SU-DHL-6 (cell line): ENCODE measurements at regions not wholly inside any gene's neighbourhood (a gene's known extent, or its start where the extent isn't known, plus 50 kb on each side); places are given as distances from the start of the nearest gene placed in this dataset.
"Not testable (repeated sequence)": the region's sequence is repeated elsewhere in the genome, so short reads cannot be mapped to it uniquely, and the experiment has no call there.

Experiments used
- H2AFZ ChIP-seq: fragments of 200-600 bp; sonication (generic); 2 replicates; pipeline ENCODE4 v1.6.1; 2014; ENCODE audit warnings: low read depth, mild to moderate bottlenecking, moderate library complexity, mixed read lengths, antibody characterized with exemption, low read length; ENCODE audit not compliant: severe bottlenecking
- H3F3A ChIP-seq: fragments of 200-600 bp; shearing (Covaris generic); 2 replicates; pipeline ENCODE4 v1.6.0; 2016; ENCODE audit warnings: antibody characterized with exemption, mild to moderate bottlenecking; ENCODE audit not compliant: insufficient read depth
- H3K27ac ChIP-seq: fragments of 200-600 bp; sonication (generic); 2 replicates; pipeline ENCODE4 v1.5.1; 2016; ENCODE audit warnings: low read depth, mild to moderate bottlenecking, low read length, moderate library complexity, mixed read lengths
- H3K27me3 ChIP-seq: fragments of 200-600 bp; sonication (generic), shearing (Covaris generic); 2 replicates; pipeline ENCODE4 v1.6.0; 2014; ENCODE audit warnings: mild to moderate bottlenecking, low read length
- H3K36me3 ChIP-seq: fragments of 200-600 bp; sonication (generic); 2 replicates; pipeline ENCODE4 v1.6.1; 2014; ENCODE audit warnings: mild to moderate bottlenecking, low read length, mixed read lengths
- H3K4me2 ChIP-seq: fragments of 300-600, 200-600 bp; shearing (Covaris generic), sonication (generic); 2 replicates; pipeline ENCODE4 v1.6.0; 2014; ENCODE audit warnings: low read length, low read depth, mild to moderate bottlenecking; ENCODE audit not compliant: poor library complexity, severe bottlenecking
- H3K4me3 ChIP-seq: fragments of 200-600 bp; sonication (generic); 2 replicates; pipeline ENCODE4 v1.5.1; 2014; ENCODE audit warnings: antibody characterized with exemption, low read length, mild to moderate bottlenecking, mixed read lengths; ENCODE audit not compliant: insufficient read depth, poor library complexity, severe bottlenecking
- H3K79me2 ChIP-seq: fragments of 200-600 bp; sonication (generic); 2 replicates; pipeline ENCODE4 v1.6.1; 2014; ENCODE audit warnings: mild to moderate bottlenecking, low read length, moderate library complexity; ENCODE audit not compliant: insufficient read depth
- H3K9ac ChIP-seq: fragments of 200-600 bp; sonication (generic); 2 replicates; pipeline ENCODE4 v1.7.0; 2014; ENCODE audit warnings: mild to moderate bottlenecking, low read length
- H3K9me2 ChIP-seq: fragments of 200-600 bp; sonication (generic); replicated peaks from 2 replicates; pipeline ENCODE4 v1.6.1; 2014; ENCODE audit warnings: low read length; ENCODE audit not compliant: insufficient read depth
- H3K9me3 ChIP-seq: fragments of 200-600 bp; sonication (generic); 2 replicates; pipeline ENCODE4 v1.6.1; 2014; ENCODE audit warnings: low read length, mixed read lengths; ENCODE audit not compliant: insufficient read depth
- H4K20me1 ChIP-seq: fragments of 200-600 bp; sonication (generic); 2 replicates; pipeline ENCODE4 v1.6.1; 2014; ENCODE audit warnings: low read depth, mild to moderate bottlenecking, antibody characterized with exemption, low read length, moderate library complexity, mixed read lengths
- EZH2phosphoT487 ChIP-seq: fragments of 200-600 bp; sonication (generic), shearing (Covaris generic); conservative IDR thresholded peaks from 2 replicates; pipeline ENCODE4 v1.6.1; 2018; ENCODE audit warnings: mild to moderate bottlenecking, antibody characterized with exemption, low read length, moderate library complexity, mixed read lengths
- TF ChIP-seq, protein P1 (sequence below): fragments of 200-600 bp; sonication (generic); IDR thresholded peaks from one replicate; pipeline ENCODE4 v1.5.1; 2017; ENCODE audit warnings: antibody characterized with exemption, mild to moderate bottlenecking, low read length, moderate library complexity; ENCODE audit not compliant: insufficient read depth, poor library complexity, severe bottlenecking

DNA sequence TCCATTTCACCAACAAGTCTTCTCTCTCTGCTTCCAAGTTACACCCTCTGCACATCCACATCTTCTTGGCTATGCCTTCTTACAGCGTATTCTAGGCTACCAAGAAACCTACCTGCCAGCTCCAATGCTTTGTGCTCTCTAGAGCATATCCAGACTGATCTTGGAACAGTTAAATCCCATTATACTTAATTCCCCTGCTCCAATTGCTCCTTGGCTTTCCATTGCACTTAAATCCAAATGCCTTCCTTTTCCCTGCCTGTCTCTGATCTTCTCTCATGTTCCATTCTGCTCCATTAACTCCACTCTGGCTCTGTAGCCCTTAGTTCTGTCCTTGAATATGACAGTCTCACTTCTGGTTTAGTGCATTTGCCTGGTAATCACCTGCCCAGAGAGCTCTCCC, 322.4 kb downstream of the LRRC70 start:
- no peaks in the 10 kb centered on the region for H3K9me3 ChIP-seq
- TF ChIP-seq, protein P1, sequence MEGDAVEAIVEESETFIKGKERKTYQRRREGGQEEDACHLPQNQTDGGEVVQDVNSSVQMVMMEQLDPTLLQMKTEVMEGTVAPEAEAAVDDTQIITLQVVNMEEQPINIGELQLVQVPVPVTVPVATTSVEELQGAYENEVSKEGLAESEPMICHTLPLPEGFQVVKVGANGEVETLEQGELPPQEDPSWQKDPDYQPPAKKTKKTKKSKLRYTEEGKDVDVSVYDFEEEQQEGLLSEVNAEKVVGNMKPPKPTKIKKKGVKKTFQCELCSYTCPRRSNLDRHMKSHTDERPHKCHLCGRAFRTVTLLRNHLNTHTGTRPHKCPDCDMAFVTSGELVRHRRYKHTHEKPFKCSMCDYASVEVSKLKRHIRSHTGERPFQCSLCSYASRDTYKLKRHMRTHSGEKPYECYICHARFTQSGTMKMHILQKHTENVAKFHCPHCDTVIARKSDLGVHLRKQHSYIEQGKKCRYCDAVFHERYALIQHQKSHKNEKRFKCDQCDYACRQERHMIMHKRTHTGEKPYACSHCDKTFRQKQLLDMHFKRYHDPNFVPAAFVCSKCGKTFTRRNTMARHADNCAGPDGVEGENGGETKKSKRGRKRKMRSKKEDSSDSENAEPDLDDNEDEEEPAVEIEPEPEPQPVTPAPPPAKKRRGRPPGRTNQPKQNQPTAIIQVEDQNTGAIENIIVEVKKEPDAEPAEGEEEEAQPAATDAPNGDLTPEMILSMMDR = no peak
- no peak for TF ChIP-seq EZH2phosphoT487
- H4K20me1 ChIP-seq = no peaks in the 10 kb centered on the region
- no peaks in the 10 kb centered on the region for H3K9me2 ChIP-seq
- no peaks in the 10 kb centered on the region for H3K79me2 ChIP-seq
- H3K4me2 ChIP-seq = no peak overlapping the region
- no peak overlapping the region for H3K4me3 ChIP-seq
- H3K27ac ChIP-seq = no peak overlapping the region
- H2AFZ ChIP-seq = no peak overlapping the region
- H3K9ac ChIP-seq = no peak overlapping the region
- H3K36me3 ChIP-seq = no peaks in the 10 kb centered on the region
- no peaks in the 10 kb centered on the region for H3K27me3 ChIP-seq
- no peaks in the 10 kb centered on the region for H3F3A ChIP-seq

DNA sequence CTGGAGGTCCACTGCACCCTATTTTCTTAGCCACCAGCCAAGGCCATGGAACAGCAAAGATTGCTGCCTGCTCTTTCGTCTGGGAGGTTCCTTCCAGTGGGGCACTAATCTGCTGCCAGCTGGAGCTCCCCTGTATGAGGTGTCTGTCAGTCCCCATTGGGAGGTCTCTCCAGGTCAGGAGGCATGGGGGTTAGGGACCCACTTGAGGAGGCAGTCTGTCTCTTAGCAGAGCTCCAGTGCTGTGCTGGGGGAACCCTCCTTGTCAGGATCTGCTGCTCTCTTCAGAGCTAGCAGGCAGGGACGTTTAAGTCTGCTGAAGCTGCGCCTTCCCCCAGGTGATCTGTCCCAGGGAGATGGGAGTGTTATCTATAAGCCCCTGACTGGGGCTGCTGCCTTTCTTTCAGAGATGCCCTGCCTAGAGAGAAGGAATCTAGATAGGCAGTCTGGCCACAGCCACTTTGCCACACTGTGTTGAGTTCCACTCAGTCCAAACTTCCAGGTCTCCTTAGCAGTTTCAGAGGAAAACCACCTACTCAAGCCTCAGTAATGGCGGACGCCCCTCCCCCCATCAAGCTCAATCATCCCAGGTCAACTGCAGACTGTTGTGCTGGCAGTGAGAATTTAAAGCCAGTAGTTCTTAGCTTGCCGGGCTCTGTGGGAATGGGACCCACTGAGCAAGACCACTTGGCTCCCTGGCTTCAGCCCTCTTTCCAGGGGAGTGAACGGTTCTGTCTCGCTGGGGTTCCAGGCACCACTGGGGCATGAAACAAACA, 317.7 kb downstream of the LRRC70 start:
- H2AFZ ChIP-seq = no peak overlapping the region
- H3K9me3 ChIP-seq = no peaks in the 10 kb centered on the region
- TF ChIP-seq, protein P1 = no peak
- TF ChIP-seq EZH2phosphoT487 = no peak
- no peak overlapping the region for H3K9ac ChIP-seq
- no peaks in the 10 kb centered on the region for H3K9me2 ChIP-seq
- no peaks in the 10 kb centered on the region for H3K27me3 ChIP-seq
- H3K4me3 ChIP-seq = no peak overlapping the region
- H4K20me1 ChIP-seq = no peaks in the 10 kb centered on the region
- H3K27ac ChIP-seq = no peak overlapping the region
- H3K79me2 ChIP-seq = no peaks in the 10 kb centered on the region
- no peaks in the 10 kb centered on the region for H3F3A ChIP-seq
- no peaks in the 10 kb centered on the region for H3K36me3 ChIP-seq
- no peak overlapping the region for H3K4me2 ChIP-seq

DNA sequence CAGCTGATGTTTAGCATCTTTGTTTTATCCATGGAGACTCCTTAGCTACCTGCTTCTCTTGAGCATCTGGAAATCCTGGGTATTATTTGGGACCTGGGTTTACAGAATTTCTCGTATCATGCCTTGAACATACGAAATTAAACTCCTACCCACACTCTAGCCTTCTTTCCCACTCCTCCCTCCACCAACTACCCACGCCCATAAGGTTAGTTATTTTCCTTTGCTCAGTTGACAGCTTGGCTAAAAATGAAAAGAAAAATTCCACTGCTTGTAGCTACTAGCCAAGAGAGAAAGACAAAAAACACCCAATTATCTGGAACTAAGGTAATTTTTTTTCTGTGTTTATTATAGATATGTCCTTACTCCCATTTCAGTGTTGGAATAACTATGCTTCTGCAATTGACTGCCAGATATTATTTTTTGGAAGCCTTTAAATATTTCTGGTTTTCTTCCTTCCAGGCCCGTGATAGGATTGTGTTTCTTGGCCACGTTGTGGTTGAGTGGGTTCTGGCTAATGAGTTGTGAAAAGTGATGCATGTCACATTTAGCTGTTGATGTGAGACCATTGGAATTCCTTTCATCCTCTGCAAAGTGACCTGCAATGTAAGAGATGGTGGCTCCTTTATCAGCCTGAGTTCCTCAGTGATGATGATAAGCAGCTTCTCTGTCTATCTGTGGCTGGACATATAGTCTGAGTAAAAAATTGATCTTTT, 308.1 kb downstream of the LRRC70 start:
- no peaks in the 10 kb centered on the region for H4K20me1 ChIP-seq
- no peaks in the 10 kb centered on the region for H3K27me3 ChIP-seq
- no peak overlapping the region for H3K4me2 ChIP-seq
- H3K9me2 ChIP-seq = no peaks in the 10 kb centered on the region
- H3K9me3 ChIP-seq = no peaks in the 10 kb centered on the region
- no peaks in the 10 kb centered on the region for H3K79me2 ChIP-seq
- H3K4me3 ChIP-seq = no peak overlapping the region
- no peak overlapping the region for H3K27ac ChIP-seq
- no peak for TF ChIP-seq EZH2phosphoT487
- TF ChIP-seq, protein P1 = no peak
- no peak overlapping the region for H3K9ac ChIP-seq
- no peaks in the 10 kb centered on the region for H3F3A ChIP-seq
- H2AFZ ChIP-seq = no peak overlapping the region
- H3K36me3 ChIP-seq = no peaks in the 10 kb centered on the region

DNA sequence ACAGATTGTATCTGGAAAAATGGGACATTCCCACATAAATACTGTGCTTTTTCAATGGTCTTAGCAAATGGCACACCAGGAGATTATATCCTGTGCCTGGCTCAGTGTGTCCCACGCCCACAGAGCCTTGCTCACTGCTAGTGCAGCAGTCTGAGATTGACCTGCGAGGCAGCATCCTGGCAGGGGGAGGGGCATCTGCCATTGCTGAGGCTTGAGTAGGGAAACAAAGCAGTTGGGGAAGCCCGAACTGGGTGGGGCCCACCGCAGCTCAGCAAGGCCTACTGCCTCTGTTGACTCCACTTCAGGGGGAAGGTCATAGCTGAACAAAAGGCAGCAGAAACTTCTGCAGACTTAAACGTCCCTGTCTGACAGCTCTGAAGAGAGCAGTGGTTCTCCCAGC, 258.7 kb downstream of the LRRC70 start:
- H3K36me3 ChIP-seq, H3K9me3 ChIP-seq, H2AFZ ChIP-seq, H3K27me3 ChIP-seq, H4K20me1 ChIP-seq, H3K27ac ChIP-seq, H3K4me2 ChIP-seq, H3K9ac ChIP-seq, H3K9me2 ChIP-seq, H3K79me2 ChIP-seq, H3F3A ChIP-seq, H3K4me3 ChIP-seq: not testable (repeated sequence)
